ENCODE measurements at regions not wholly inside any gene's neighbourhood (a gene's known extent, or its start where the extent isn't known, plus 50 kb on each side); places are given as distances from the start of the nearest gene placed in this dataset.
"Not testable (repeated sequence)": the region's sequence is repeated elsewhere in the genome, so short reads cannot be mapped to it uniquely, and the experiment has no call there.

- TF ChIP-seq CTCF (IDR thresholded peaks at IDR 0.05; ENCODE audit: poor library complexity); EZH2phosphoT487 (IDR thresholded peaks at IDR 0.05; ENCODE audit: low read depth, severe bottlenecking, unreplicated experiment); EZH2 (IDR thresholded peaks at IDR 0.05; ENCODE audit: borderline replicate concordance): not testable (repeated sequence)
Observed at GRCh38 chr12:30544704-30545103, 151.0 kb downstream of the IPO8 start.
